Prostate gland (tissue), 2 donors: ENCODE measurements at regions not wholly inside any gene's neighbourhood (a gene's known extent, or its start where the extent isn't known, plus 50 kb on each side); places are given as distances from the start of the nearest gene placed in this dataset.

Experiments
- DNase-seq: peaks from one replicate; pipeline ENCODE4 v3.0.0-alpha.2; 2019; ENCODE audit warnings: low spot score
- H3K27ac ChIP-seq, 2 donors: fragments of 200-600 bp; sonication (generic); 2 replicates each; pipeline ENCODE4 v1.5.1; 2017 to 2019
- H3K27me3 ChIP-seq: fragments of 200-600 bp; sonication (generic); replicated peaks from 2 replicates; pipeline ENCODE4 v1.5.1; 2019; ENCODE audit not compliant: insufficient read depth
- H3K36me3 ChIP-seq, 2 donors: fragments of 200-600 bp; sonication (generic); 1 replicate in 1 of 2; 2 replicates in 1 of 2; pipeline versions ENCODE4 v1.5.1 to v1.8.1; 2017 to 2019
- H3K4me1 ChIP-seq: fragments of 200-600 bp; sonication (generic); replicated peaks from 2 replicates; pipeline ENCODE4 v1.5.1; 2019
- H3K4me3 ChIP-seq, 2 donors: fragments of 200-600 bp; sonication (generic); 2 replicates each; pipeline ENCODE4 v1.5.1; 2017 to 2019
- H3K9me3 ChIP-seq: fragments of 200-600 bp; sonication (generic); 2 replicates; pipeline ENCODE4 v1.5.1; 2017
- CTCF ChIP-seq, 4 experiments: fragments of 200-600 bp in 2 of 4; fragments of 450-650 bp in 2 of 4; sonication (generic) in 2 of 4; IDR thresholded peaks; 1 replicate in 3 of 4; 2 replicates in 1 of 4; pipeline ENCODE4 v1.5.1; 2016 to 2019; ENCODE audit warnings: antibody characterized with exemption in 4 of 4, mild to moderate bottlenecking in 2 of 4, moderate library complexity in 2 of 4
- POLR2A ChIP-seq: fragments of 450-650 bp; IDR thresholded peaks from one replicate; pipeline ENCODE4 v1.6.1; 2016; ENCODE audit warnings: antibody characterized with exemption, mild to moderate bottlenecking
- POLR2AphosphoS5 ChIP-seq: sonication (generic); formaldehyde crosslinking; IDR thresholded peaks from one replicate; pipeline ENCODE4 v1.6.1; 2017; ENCODE audit warnings: antibody characterized with exemption
- WGBS: methylation state at CpG from one replicate; pipeline ENCODE4 v1.1.5; 2018; 5-methylcytosine and 5-hydroxymethylcytosine counted together
- intact Hi-C: fragments of 100-400 bp; cut with DNase I; formaldehyde crosslinking; loops from one replicate; pipeline ENCODE4 v1.14.2; 2022

DNA sequence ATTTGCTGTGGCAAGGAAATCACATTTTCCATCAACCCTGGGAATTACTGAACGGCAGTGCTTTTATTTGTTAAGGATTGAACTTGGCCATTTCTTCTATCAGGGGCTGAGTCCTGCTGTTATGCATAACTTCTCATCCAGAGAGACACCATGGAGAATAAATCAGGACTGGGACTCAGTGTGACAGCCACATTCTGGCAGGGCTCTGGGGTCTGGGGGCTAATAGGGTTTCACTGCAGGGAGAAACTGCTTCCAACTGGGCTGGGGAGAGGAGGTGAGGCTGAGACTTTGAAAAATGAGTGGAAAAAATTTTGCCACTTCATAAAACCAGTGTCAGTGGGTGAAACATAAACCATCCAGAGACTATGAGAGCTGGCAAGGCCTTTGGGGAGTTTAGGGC, 95.7 kb upstream of the ALDH1B1 start:
- H3K36me3 ChIP-seq = no peaks in the 10 kb centered on the region
- no peak for DNase-seq
- TF ChIP-seq POLR2A = no peak
- no peak for TF ChIP-seq POLR2AphosphoS5
- TF ChIP-seq CTCF (IDR thresholded peaks at IDR 0.05) = no peak
- intact Hi-C loops = no loop called here
- no peaks in the 10 kb centered on the region for H3K27me3 ChIP-seq
- H3K9me3 ChIP-seq = no peaks in the 10 kb centered on the region
- WGBS = 71% methylated on average over 1 of the region's 1 CpG
- H3K4me3 ChIP-seq = no peak overlapping the region
- no peak overlapping the region for H3K27ac ChIP-seq
- no peaks in the 10 kb centered on the region for H3K4me1 ChIP-seq

- Histone ChIP-seq H3K27me3 (no peaks in the 10 kb centered on the region), H3K27ac (no peak overlapping the region), H3K9me3 (no peaks in the 10 kb centered on the region), H3K36me3 (no peaks in the 10 kb centered on the region), H3K4me3 (no peak overlapping the region), H3K4me1 (no peaks in the 10 kb centered on the region)
- intact Hi-C loops = no loop called here
- DNase-seq = no peak
- 86% methylated on average over 3 of the region's 3 CpGs for WGBS
- TF ChIP-seq CTCF (IDR thresholded peaks at IDR 0.05) (no peak), POLR2AphosphoS5 (no peak)
Observed at GRCh38 chr9:38295764-38296163, 96.7 kb upstream of the ALDH1B1 start.

GRCh38 chr9:38294220-38294960, 98.1 kb upstream of the ALDH1B1 start:
- DNase-seq = no peak
- H3K27ac ChIP-seq = no peak overlapping the region
- no peaks in the 10 kb centered on the region for H3K27me3 ChIP-seq
- TF ChIP-seq POLR2AphosphoS5 = no peak
- TF ChIP-seq POLR2A = no peak
- no peak for TF ChIP-seq CTCF (IDR thresholded peaks at IDR 0.05)
- no peaks in the 10 kb centered on the region for H3K4me1 ChIP-seq
- H3K9me3 ChIP-seq = no peaks in the 10 kb centered on the region
- 40% methylated on average over 8 of the region's 8 CpGs for WGBS
- no peaks in the 10 kb centered on the region for H3K36me3 ChIP-seq
- intact Hi-C loops = no loop called here
- no peak overlapping the region for H3K4me3 ChIP-seq

DNA sequence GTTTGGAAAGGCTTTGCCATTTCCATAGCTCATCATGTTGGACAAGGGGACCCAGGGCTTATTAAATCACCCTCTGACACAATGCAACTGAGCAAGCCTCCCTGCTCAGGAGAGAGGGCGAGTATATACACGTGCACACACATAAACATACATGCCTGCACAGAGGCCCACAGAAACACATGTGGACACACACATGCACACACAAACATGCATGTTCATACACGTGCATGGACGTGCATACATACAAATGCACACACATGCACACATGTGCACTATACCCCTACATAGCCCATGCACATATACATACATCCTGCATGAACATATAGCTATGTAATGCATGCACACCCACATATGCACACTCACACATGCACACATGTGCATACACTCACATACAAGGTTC, 99.5 kb upstream of the ALDH1B1 start:
- Histone ChIP-seq H3K36me3 (no peaks in the 10 kb centered on the region), H3K27me3 (no peaks in the 10 kb centered on the region), H3K9me3 (no peaks in the 10 kb centered on the region), H3K4me3 (no peak overlapping the region), H3K4me1 (no peaks in the 10 kb centered on the region), H3K27ac (no peak overlapping the region)
- WGBS = 86% methylated on average over 4 of the region's 4 CpGs
- TF ChIP-seq POLR2AphosphoS5 (no peak), CTCF (IDR thresholded peaks at IDR 0.05) (no peak), POLR2A (no peak)
- no peak for DNase-seq
- intact Hi-C loops = no loop called here

DNA sequence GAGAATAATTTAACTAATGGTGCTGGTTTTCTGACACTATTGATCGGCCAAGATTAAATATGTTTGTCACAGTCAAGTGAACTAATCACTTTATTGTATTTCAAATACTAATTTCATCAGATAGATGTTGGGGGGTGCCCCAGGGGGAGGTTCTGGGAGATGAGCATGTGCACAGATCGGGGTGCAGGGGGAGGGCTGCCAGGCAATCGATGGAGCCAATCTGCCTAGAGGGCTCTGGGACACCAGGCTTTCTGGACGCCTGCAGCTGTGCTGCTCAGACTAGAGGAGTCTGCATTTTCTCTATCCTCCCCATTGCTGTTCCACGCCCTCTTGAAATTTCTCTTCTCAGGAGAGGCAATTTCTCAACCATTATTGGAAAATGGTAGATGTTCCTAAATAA, 100.0 kb upstream of the ALDH1B1 start:
- WGBS = 91% methylated on average over 5 of the region's 5 CpGs

More for the DNA sequence above, 100.0 kb upstream of the ALDH1B1 start:
- no peaks in the 10 kb centered on the region for H3K9me3 ChIP-seq
- H3K4me1 ChIP-seq = no peaks in the 10 kb centered on the region
- H3K4me3 ChIP-seq = no peak overlapping the region
- H3K36me3 ChIP-seq = no peaks in the 10 kb centered on the region
- intact Hi-C loops = no loop called here
- DNase-seq = no peak
- H3K27ac ChIP-seq = no peak overlapping the region
- TF ChIP-seq POLR2A = no peak
- no peak for TF ChIP-seq POLR2AphosphoS5
- no peak for TF ChIP-seq CTCF (IDR thresholded peaks at IDR 0.05)
- no peaks in the 10 kb centered on the region for H3K27me3 ChIP-seq
